Right lobe of liver (tissue), 6 donors: ENCODE measurements at regions not wholly inside any gene's neighbourhood (a gene's known extent, or its start where the extent isn't known, plus 50 kb on each side); places are given as distances from the start of the nearest gene placed in this dataset.

Experiments used
- ATAC-seq, 4 donors: fragments of 200-7000 bp; cut with Tn5 transposase; one replicate each; pipeline ENCODE4 v1.9.1; 2020; ENCODE audit warnings: mild to moderate bottlenecking in 4 of 4, moderate library complexity in 4 of 4
- DNase-seq, 3 donors: peaks; one replicate each; pipeline ENCODE4 v3.0.0-alpha.2; 2020
- H3K27ac ChIP-seq, 3 donors: fragments of 200-600 bp; one replicate each; pipeline ENCODE4 v1.8.0; 2022
- H3K27me3 ChIP-seq, 2 donors: fragments of 200-600 bp; one replicate each; pipeline ENCODE4 v1.8.0; 2022
- H3K36me3 ChIP-seq, 4 donors: fragments of 200-600 bp; sonication (generic) in 1 of 4; one replicate each; pipeline versions ENCODE4 v1.5.1 to v1.8.0; 2017 to 2022; ENCODE audit warnings: control low read depth in 1 of 4
- H3K4me1 ChIP-seq, 4 donors: fragments of 200-600 bp; sonication (generic) in 1 of 4; one replicate each; pipeline versions ENCODE4 v1.5.1 to v1.8.0; 2017 to 2022; ENCODE audit warnings: control low read depth in 1 of 4
- H3K4me3 ChIP-seq, 3 donors: fragments of 200-600 bp; one replicate each; pipeline ENCODE4 v1.8.0; 2022
- H3K9me3 ChIP-seq, 4 donors: fragments of 200-600 bp; sonication (generic) in 1 of 4; one replicate each; pipeline versions ENCODE4 v1.5.1 to v1.8.0; 2017 to 2022; ENCODE audit warnings: control low read depth in 1 of 4
- CTCF ChIP-seq, 4 donors: fragments of 200-600 bp in 3 of 4; fragments of 450-650 bp in 1 of 4; IDR thresholded peaks; one replicate each; pipeline versions ENCODE4 v1.5.1 to v1.8.0; 2016 to 2022; ENCODE audit warnings: antibody characterized with exemption in 4 of 4, mild to moderate bottlenecking in 2 of 4
- POLR2A ChIP-seq: fragments of 450-650 bp; IDR thresholded peaks from one replicate; pipeline ENCODE4 v1.6.1; 2017; ENCODE audit warnings: antibody characterized with exemption, mild to moderate bottlenecking
- WGBS: methylation state at CpG from one replicate; pipeline ENCODE4 v1.1.6; 2018; ENCODE audit warnings: low coverage, low lambda C conversion rate; ENCODE audit not compliant: insufficient coverage; ENCODE audit errors: missing lambda C conversion rate; 5-methylcytosine and 5-hydroxymethylcytosine counted together
- intact Hi-C, 2 donors: fragments of 100-400 bp; cut with DNase I; formaldehyde crosslinking; loops; one replicate each; pipeline versions ENCODE4 v1.11.2 to v1.14.1; 2022
- donor health status: DM: no; HTN: yes; CAD: no.
- donor health status: DM: no; HTN: no; CAD: no.
- donor health status: DM: no; HTN: no; CAD: no.
- donor health status: DM: no; HTN: yes; CAD: no.
- donor health status: DM: no; HTN: yes; CAD: no.

GRCh38 chr5:117098094-117098493 is 523.5 kb upstream of the SEMA6A start:
- Histone ChIP-seq H3K4me3 (no peak overlapping the region), H3K27ac (no peak overlapping the region), H3K36me3 (no peaks in the 10 kb centered on the region), H3K4me1 (no peaks in the 10 kb centered on the region), H3K9me3 (no peaks in the 10 kb centered on the region), H3K27me3 (no peaks in the 10 kb centered on the region)
- DNase-seq: no peak
- 48% methylated on average over 3 of the region's 3 CpGs for WGBS
- intact Hi-C loops: no loop called here
- no peak for TF ChIP-seq POLR2A
- no peak for TF ChIP-seq CTCF (IDR thresholded peaks at IDR 0.05)
- no peak for ATAC-seq

DNA sequence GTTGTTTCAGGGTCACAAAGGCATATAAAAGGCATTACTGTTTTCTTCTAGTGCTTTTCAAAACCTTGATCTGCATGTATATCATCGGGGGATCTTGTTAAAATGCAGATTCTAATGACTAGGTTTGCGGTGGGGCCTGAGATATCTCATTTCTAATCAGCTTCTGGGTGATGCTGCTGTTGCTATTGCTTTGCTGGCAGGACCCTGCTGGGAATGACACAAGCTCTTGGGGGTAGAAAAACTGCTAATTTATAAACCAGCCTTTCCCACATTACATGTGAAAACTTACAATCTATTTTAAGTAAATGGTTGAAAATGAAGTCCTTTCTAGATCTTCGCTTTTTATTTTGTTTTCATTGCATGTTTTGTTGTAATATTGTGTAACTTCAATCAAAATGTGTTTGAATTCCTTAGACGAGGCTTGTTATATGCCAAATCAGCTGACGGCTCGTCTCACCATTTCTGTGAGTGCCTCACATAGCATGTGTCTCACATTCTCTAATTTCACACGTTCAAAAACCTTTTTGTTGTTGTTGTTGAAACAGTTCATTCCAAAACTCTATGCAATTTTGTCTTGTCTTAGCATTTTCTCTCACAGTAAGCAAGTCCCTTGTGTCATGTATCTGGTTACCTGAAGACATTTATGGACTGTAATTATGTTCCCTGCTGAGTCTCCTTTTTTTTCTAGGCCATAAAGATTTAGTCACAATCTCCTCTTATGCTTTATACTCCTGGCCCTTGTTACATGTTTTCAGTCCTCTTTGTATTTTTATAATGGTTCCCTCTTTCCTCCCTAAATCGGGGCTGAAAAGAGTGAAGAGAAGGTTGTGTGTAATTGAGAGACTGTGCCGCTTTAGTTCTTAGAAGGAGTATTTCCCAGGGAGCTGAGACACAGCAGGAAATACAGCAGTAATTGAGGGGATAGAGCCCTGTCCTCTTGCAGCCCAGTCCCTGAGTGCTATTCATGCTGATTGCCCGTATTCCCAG is 521.0 kb upstream of the SEMA6A start:
- H3K27me3 ChIP-seq: no peaks in the 10 kb centered on the region
- no peak overlapping the region for H3K4me3 ChIP-seq
- WGBS: 49% methylated on average over 10 of the region's 10 CpGs
- no peak for ATAC-seq
- TF ChIP-seq CTCF (IDR thresholded peaks at IDR 0.05): no peak
- no peak for TF ChIP-seq POLR2A
- H3K36me3 ChIP-seq: no peaks in the 10 kb centered on the region
- no peaks in the 10 kb centered on the region for H3K9me3 ChIP-seq
- no peaks in the 10 kb centered on the region for H3K4me1 ChIP-seq
- no peak overlapping the region for H3K27ac ChIP-seq
- intact Hi-C loops: no loop called here
- no peak for DNase-seq

DNA sequence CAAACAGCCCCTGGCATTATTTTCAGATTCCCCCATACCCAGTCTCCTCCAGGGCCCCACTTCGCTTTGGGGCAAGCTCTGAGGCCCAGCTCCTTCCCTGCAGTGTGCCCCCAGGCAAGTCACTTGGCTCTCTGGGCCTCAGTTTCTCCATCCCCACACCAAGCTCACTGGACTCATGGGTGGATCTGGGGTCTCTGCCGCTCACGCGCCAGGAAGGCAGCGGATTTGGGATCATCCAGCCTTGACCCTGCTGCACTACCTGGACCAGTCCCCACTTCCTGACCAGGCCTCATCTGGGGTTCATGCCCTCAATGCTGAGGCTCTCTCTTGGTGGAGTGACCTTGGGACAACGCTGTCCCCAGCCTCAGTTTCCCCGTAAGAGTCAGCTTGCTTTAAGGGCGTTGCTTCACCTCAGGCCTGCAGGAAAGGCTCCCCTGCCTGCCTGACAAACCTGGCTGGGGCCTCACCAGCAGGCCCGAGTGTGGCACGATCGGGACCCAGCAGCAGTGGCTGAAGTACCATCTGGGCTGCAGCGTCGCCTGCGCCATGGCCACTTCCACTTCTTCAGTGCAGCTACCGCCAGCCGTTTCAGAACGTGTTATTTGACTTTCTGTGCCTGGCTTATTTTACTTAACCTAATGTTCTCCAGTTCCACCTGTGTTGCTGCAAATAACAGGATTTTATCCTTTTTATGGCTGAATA is 519.6 kb upstream of the SEMA6A start:
- Histone ChIP-seq H3K27ac (no peak overlapping the region), H3K4me3 (no peak overlapping the region), H3K36me3 (no peaks in the 10 kb centered on the region), H3K9me3 (no peaks in the 10 kb centered on the region), H3K27me3 (no peaks in the 10 kb centered on the region), H3K4me1 (no peaks in the 10 kb centered on the region)
- WGBS: 75% methylated on average over 4 of the region's 17 CpGs
- ATAC-seq (peak in 1 of 4 donors; percentile 23), DNase-seq (no peak)
- no peak for TF ChIP-seq POLR2A
- no peak for TF ChIP-seq CTCF (IDR thresholded peaks at IDR 0.05)
- intact Hi-C loops: no loop called here

DNA sequence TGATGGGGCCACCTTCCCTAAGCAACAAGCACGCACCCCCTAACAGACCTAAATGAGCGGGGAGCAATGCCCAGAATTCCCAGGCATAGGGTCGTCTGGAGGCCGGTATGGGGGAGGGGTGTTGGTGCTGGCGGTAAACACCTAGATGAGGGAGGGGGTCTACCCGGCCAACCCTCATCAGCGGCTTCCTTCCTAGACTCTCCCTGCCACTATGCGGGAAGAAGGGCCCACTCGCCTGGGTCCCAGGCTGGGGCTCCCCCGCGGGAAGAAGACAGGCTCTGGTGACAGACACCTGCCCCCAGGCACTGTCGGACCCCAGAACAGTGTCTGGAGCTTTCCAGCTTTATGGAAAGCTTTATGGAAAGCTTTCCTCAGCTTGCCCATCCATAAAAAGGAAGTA is 519.0 kb upstream of the SEMA6A start:
- 83% methylated on average over 1 of the region's 12 CpGs for WGBS
- no peaks in the 10 kb centered on the region for H3K36me3 ChIP-seq
- H3K4me1 ChIP-seq: no peaks in the 10 kb centered on the region
- DNase-seq: no peak
- intact Hi-C loops: no loop called here
- H3K4me3 ChIP-seq: no peak overlapping the region
- peak in 1 of 4 donors; percentile 29 for ATAC-seq
- H3K27me3 ChIP-seq: no peaks in the 10 kb centered on the region
- TF ChIP-seq POLR2A: no peak
- no peak for TF ChIP-seq CTCF (IDR thresholded peaks at IDR 0.05)
- H3K27ac ChIP-seq: no peak overlapping the region
- H3K9me3 ChIP-seq: no peaks in the 10 kb centered on the region
